PFSK-1 (cell line): ENCODE measurements at regions not wholly inside any gene's neighbourhood (a gene's known extent, or its start where the extent isn't known, plus 50 kb on each side); places are given as distances from the start of the nearest gene placed in this dataset.

ENCODE experiments used
- FOXP2 ChIP-seq: optimal IDR thresholded peaks from 2 replicates; pipeline ENCODE3; 2011; ENCODE audit warnings: borderline replicate concordance, control low read depth, inconsistent platforms; ENCODE audit not compliant: insufficient read depth; ENCODE audit errors: extremely low read length, extremely low read depth
- POLR2AphosphoS5 ChIP-seq: IDR thresholded peaks from 2 replicates; pipeline ENCODE4 v1.6.1; 2012; ENCODE audit warnings: low read depth, mild to moderate bottlenecking, control low read depth, low read length, moderate library complexity
- SIN3A ChIP-seq: IDR thresholded peaks from 2 replicates; pipeline ENCODE4 v1.6.1; 2012; ENCODE audit warnings: mild to moderate bottlenecking, low read length, moderate library complexity, borderline replicate concordance; ENCODE audit not compliant: insufficient read depth
- TAF1 ChIP-seq: IDR thresholded peaks from 2 replicates; pipeline ENCODE4 v1.6.1; 2012; ENCODE audit warnings: low read length, control low read depth, borderline replicate concordance; ENCODE audit not compliant: insufficient read depth
- TF ChIP-seq, protein P1 (sequence below), 2 experiments: IDR thresholded peaks; 2 replicates each; pipeline versions ENCODE4 v1.6.1 to v1.8.0; 2011 to 2012; ENCODE audit warnings: low read depth in 2 of 2, low read length in 2 of 2, control low read depth in 1 of 2, inconsistent platforms in 1 of 2, mild to moderate bottlenecking in 1 of 2, moderate library complexity in 1 of 2; ENCODE audit not compliant: insufficient read depth in 1 of 2

DNA sequence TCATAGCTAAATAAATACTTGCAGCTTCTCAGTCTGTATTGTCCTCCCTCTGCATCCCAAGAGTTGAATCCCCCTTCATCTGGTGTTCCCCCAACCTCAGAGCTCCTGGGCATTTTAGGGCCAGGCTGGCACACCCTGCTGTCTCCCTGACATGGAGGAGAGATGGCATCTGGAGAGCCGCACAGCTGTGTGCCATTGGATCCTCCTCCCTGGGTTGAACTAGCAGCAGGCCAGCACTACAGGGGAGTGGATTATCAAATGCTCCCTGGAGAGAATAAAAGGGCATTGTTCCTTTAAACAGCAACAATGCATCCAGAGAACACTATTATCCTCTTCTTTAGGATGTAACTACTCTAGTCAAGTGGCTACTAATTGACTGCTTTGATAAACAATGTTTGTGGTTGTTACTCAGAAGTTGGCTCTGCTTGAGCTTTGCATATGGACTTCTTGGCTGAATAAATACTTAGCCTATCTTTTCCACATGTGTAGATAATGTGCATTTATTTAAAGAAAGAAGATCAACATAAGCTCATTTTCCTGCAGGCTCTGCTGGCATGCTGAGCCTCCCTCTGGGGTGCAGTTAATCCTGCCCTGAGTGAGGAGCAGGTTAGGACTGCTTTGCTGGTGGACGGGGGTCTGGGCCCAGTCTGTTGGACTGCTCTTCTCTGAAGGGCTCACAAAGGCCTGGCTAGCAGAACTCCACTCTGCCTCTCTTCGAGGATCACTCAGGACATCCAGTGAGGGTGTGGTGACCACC is 897.2 kb downstream of the TBC1D22A start:
- TF ChIP-seq FOXP2 = no peak
- TF ChIP-seq SIN3A = no peak
- TF ChIP-seq, protein P1, sequence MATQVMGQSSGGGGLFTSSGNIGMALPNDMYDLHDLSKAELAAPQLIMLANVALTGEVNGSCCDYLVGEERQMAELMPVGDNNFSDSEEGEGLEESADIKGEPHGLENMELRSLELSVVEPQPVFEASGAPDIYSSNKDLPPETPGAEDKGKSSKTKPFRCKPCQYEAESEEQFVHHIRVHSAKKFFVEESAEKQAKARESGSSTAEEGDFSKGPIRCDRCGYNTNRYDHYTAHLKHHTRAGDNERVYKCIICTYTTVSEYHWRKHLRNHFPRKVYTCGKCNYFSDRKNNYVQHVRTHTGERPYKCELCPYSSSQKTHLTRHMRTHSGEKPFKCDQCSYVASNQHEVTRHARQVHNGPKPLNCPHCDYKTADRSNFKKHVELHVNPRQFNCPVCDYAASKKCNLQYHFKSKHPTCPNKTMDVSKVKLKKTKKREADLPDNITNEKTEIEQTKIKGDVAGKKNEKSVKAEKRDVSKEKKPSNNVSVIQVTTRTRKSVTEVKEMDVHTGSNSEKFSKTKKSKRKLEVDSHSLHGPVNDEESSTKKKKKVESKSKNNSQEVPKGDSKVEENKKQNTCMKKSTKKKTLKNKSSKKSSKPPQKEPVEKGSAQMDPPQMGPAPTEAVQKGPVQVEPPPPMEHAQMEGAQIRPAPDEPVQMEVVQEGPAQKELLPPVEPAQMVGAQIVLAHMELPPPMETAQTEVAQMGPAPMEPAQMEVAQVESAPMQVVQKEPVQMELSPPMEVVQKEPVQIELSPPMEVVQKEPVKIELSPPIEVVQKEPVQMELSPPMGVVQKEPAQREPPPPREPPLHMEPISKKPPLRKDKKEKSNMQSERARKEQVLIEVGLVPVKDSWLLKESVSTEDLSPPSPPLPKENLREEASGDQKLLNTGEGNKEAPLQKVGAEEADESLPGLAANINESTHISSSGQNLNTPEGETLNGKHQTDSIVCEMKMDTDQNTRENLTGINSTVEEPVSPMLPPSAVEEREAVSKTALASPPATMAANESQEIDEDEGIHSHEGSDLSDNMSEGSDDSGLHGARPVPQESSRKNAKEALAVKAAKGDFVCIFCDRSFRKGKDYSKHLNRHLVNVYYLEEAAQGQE (IDR thresholded peaks at IDR 0.05; ENCODE audit: insufficient read depth in 1 of 2, low read depth in 2 of 2, low read length in 2 of 2) = no peak
- TF ChIP-seq TAF1 = no peak
- TF ChIP-seq POLR2AphosphoS5 = no peak

DNA sequence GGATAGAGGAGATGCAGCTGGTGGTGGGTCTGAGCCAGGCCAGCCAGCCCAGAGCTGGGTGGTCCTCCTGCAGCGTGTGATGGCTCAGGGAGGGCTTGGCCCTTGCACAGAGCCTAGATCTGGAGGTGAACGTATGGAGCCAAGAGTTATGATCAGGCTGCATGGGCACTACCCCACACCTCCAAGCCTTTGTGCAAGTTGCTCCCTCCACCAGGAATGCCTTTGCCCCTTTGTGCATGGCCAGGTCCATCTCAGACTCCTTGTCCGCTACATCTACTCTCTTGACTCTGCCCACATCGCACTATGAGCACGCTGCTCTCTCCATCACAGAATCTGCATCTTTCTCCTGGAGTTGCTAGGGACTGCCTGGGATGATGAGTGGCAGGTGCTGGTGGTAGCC is 895.7 kb downstream of the TBC1D22A start:
- no peak for TF ChIP-seq SIN3A
- TF ChIP-seq, protein P1 (IDR thresholded peaks at IDR 0.05; ENCODE audit: insufficient read depth in 1 of 2, low read depth in 2 of 2, low read length in 2 of 2) = no peak
- no peak for TF ChIP-seq TAF1
- no peak for TF ChIP-seq POLR2AphosphoS5
- no peak for TF ChIP-seq FOXP2

DNA sequence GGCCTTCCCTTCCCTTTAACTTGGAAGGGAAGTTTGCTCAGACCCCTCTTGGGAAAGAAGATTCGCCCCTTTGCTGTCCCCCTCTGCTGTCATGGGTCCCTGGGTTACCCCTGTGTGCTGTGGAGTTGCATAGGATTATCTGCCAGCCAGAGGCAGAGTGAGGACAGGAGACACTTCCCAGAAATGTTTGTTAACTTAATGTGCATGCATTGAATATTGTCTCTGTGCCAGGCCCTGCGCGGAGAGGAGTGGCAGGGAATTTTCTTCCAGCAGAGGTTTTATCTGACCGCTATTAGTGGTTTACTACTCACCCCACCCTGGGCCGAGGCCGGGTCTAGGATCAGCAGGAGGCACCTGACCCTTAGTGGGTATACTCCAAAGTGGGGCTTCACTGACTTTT is 894.8 kb downstream of the TBC1D22A start:
- TF ChIP-seq FOXP2 (no peak), TAF1 (no peak), POLR2AphosphoS5 (no peak), SIN3A (no peak)
- TF ChIP-seq, protein P1 (IDR thresholded peaks at IDR 0.05; ENCODE audit: insufficient read depth in 1 of 2, low read depth in 2 of 2, low read length in 2 of 2) = no peak

DNA sequence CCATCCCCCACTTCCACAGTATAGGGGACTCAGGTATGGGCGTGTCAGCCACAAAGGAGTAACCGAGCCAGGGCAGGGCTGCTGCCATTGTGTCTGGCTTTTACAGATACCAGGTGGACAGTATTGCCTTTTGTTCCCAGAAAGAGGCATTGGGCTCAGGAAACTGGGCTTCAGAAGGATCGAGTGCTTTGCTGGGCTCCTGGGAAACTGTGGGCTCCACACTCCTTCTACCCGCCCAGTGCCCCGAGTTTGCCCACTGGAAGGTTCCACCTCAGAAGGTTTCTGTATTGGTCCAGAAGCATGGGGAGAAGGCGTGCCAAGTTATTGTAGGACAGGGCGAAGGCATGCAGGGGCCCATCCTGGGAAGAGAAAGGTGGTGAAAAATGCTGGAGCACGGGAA is 894.4 kb downstream of the TBC1D22A start:
- no peak for TF ChIP-seq SIN3A
- TF ChIP-seq TAF1 = no peak
- TF ChIP-seq POLR2AphosphoS5 = no peak
- no peak for TF ChIP-seq FOXP2
- TF ChIP-seq, protein P1 (IDR thresholded peaks at IDR 0.05; ENCODE audit: insufficient read depth in 1 of 2, low read depth in 2 of 2, low read length in 2 of 2) = no peak
